ENCODE measurements at regions not wholly inside any gene's neighbourhood (a gene's known extent, or its start where the extent isn't known, plus 50 kb on each side); places are given as distances from the start of the nearest gene placed in this dataset.
"Not testable (repeated sequence)": the region's sequence is repeated elsewhere in the genome, so short reads cannot be mapped to it uniquely, and the experiment has no call there.

GRCh38 chr2:155895016-155895415 is 437.5 kb downstream of the NR4A2 start:
- intact Hi-C loops (cut with micrococcal nuclease): no loop called here
- Mint-ChIP-seq H3K27ac (no peak overlapping the region), H3K4me1 (ENCODE audit: low read depth) (no peaks in the 10 kb centered on the region), H3K4me3 (ENCODE audit: low read depth) (no peak overlapping the region), H3K9me3 (no peaks in the 10 kb centered on the region), H3K36me3 (ENCODE audit: low read depth) (no peaks in the 10 kb centered on the region), H3K27me3 (ENCODE audit: low read depth) (no peaks in the 10 kb centered on the region)
- no peak for DNase-seq (ENCODE audit: low spot score)

- H3K4me1 Mint-ChIP-seq (ENCODE audit: low read depth); H3K27me3 Mint-ChIP-seq (ENCODE audit: low read depth); DNase-seq (ENCODE audit: low spot score); H3K4me3 Mint-ChIP-seq (ENCODE audit: low read depth); intact Hi-C loops (cut with micrococcal nuclease); H3K27ac Mint-ChIP-seq; H3K36me3 Mint-ChIP-seq (ENCODE audit: low read depth): not testable (repeated sequence)
- peaks cover 37% of the 10 kb centered on the region for H3K9me3 Mint-ChIP-seq
Observed at GRCh38 chr2:155880382-155880781, 452.1 kb downstream of the NR4A2 start.

- peaks cover 37% of the 10 kb centered on the region for H3K9me3 Mint-ChIP-seq
- not testable (repeated sequence) for H3K4me3 Mint-ChIP-seq (ENCODE audit: low read depth)
Observed at GRCh38 chr2:155879900-155880299, 452.6 kb downstream of the NR4A2 start.

GRCh38 chr2:155872396-155872795 is 460.1 kb downstream of the NR4A2 start:
- Mint-ChIP-seq H3K4me3 (ENCODE audit: low read depth) (no peak overlapping the region), H3K4me1 (ENCODE audit: low read depth) (no peaks in the 10 kb centered on the region), H3K36me3 (ENCODE audit: low read depth) (no peaks in the 10 kb centered on the region), H3K27ac (no peak overlapping the region), H3K27me3 (ENCODE audit: low read depth) (no peaks in the 10 kb centered on the region), H3K9me3 (peaks cover 13% of the 10 kb centered on the region)
- no peak for DNase-seq (ENCODE audit: low spot score)
- intact Hi-C loops (cut with micrococcal nuclease): no loop called here

More at GRCh38 chr2:155879900-155880299, 452.6 kb downstream of the NR4A2 start:
- H3K27me3 Mint-ChIP-seq (ENCODE audit: low read depth); H3K4me1 Mint-ChIP-seq (ENCODE audit: low read depth); DNase-seq (ENCODE audit: low spot score); H3K27ac Mint-ChIP-seq; intact Hi-C loops (cut with micrococcal nuclease); H3K36me3 Mint-ChIP-seq (ENCODE audit: low read depth): not testable (repeated sequence)

- intact Hi-C loops (cut with micrococcal nuclease): no loop called here
- Mint-ChIP-seq H3K9me3 (peaks cover 13% of the 10 kb centered on the region), H3K36me3 (ENCODE audit: low read depth) (no peaks in the 10 kb centered on the region), H3K27ac (no peak overlapping the region), H3K4me3 (ENCODE audit: low read depth) (no peak overlapping the region), H3K4me1 (ENCODE audit: low read depth) (no peaks in the 10 kb centered on the region), H3K27me3 (ENCODE audit: low read depth) (no peaks in the 10 kb centered on the region)
- DNase-seq (ENCODE audit: low spot score): no peak
Observed at GRCh38 chr2:155871940-155872339, 460.6 kb downstream of the NR4A2 start.

GRCh38 chr2:155867564-155867963 is 465.0 kb downstream of the NR4A2 start:
- H3K27ac Mint-ChIP-seq: no peak overlapping the region
- no peaks in the 10 kb centered on the region for H3K4me1 Mint-ChIP-seq (ENCODE audit: low read depth)
- no peak overlapping the region for H3K4me3 Mint-ChIP-seq (ENCODE audit: low read depth)
- no peaks in the 10 kb centered on the region for H3K9me3 Mint-ChIP-seq
- intact Hi-C loops (cut with micrococcal nuclease): no loop called here
- no peak for DNase-seq (ENCODE audit: low spot score)
- no peaks in the 10 kb centered on the region for H3K36me3 Mint-ChIP-seq (ENCODE audit: low read depth)
- no peaks in the 10 kb centered on the region for H3K27me3 Mint-ChIP-seq (ENCODE audit: low read depth)

GRCh38 chr2:155866477-155866876 is 466.0 kb downstream of the NR4A2 start:
- H3K4me1 Mint-ChIP-seq (ENCODE audit: low read depth): no peaks in the 10 kb centered on the region
- no peaks in the 10 kb centered on the region for H3K27me3 Mint-ChIP-seq (ENCODE audit: low read depth)
- H3K27ac Mint-ChIP-seq: no peak overlapping the region
- no peak overlapping the region for H3K4me3 Mint-ChIP-seq (ENCODE audit: low read depth)
- H3K36me3 Mint-ChIP-seq (ENCODE audit: low read depth): no peaks in the 10 kb centered on the region
- no peak for DNase-seq (ENCODE audit: low spot score)
- H3K9me3 Mint-ChIP-seq: no peaks in the 10 kb centered on the region
- intact Hi-C loops (cut with micrococcal nuclease): no loop called here

GRCh38 chr2:155852156-155852555 is 480.4 kb downstream of the NR4A2 start:
- Mint-ChIP-seq H3K4me3 (ENCODE audit: low read depth) (no peak overlapping the region), H3K27ac (no peak overlapping the region), H3K36me3 (ENCODE audit: low read depth) (no peaks in the 10 kb centered on the region), H3K4me1 (ENCODE audit: low read depth) (no peaks in the 10 kb centered on the region), H3K9me3 (no peaks in the 10 kb centered on the region), H3K27me3 (ENCODE audit: low read depth) (no peaks in the 10 kb centered on the region)
- intact Hi-C loops (cut with micrococcal nuclease): no loop called here
- DNase-seq (ENCODE audit: low spot score): no peak

GRCh38 chr2:155846259-155846658 is 486.3 kb downstream of the NR4A2 start:
- no peaks in the 10 kb centered on the region for H3K36me3 Mint-ChIP-seq (ENCODE audit: low read depth)
- no peaks in the 10 kb centered on the region for H3K27me3 Mint-ChIP-seq (ENCODE audit: low read depth)
- intact Hi-C loops (cut with micrococcal nuclease): no loop called here
- no peak overlapping the region for H3K4me3 Mint-ChIP-seq (ENCODE audit: low read depth)
- H3K27ac Mint-ChIP-seq: no peak overlapping the region
- H3K9me3 Mint-ChIP-seq: no peaks in the 10 kb centered on the region
- no peak for DNase-seq (ENCODE audit: low spot score)
- no peaks in the 10 kb centered on the region for H3K4me1 Mint-ChIP-seq (ENCODE audit: low read depth)

- H3K27me3 Mint-ChIP-seq (ENCODE audit: low read depth): no peaks in the 10 kb centered on the region
- DNase-seq (ENCODE audit: low spot score): no peak
- intact Hi-C loops (cut with micrococcal nuclease): no loop called here
- H3K4me3 Mint-ChIP-seq (ENCODE audit: low read depth): no peak overlapping the region
- H3K9me3 Mint-ChIP-seq: no peaks in the 10 kb centered on the region
- H3K4me1 Mint-ChIP-seq (ENCODE audit: low read depth): no peaks in the 10 kb centered on the region
- no peaks in the 10 kb centered on the region for H3K36me3 Mint-ChIP-seq (ENCODE audit: low read depth)
- no peak overlapping the region for H3K27ac Mint-ChIP-seq
Observed at GRCh38 chr2:155844461-155844860, 488.1 kb downstream of the NR4A2 start.

- intact Hi-C loops (cut with micrococcal nuclease): no loop called here
- Mint-ChIP-seq H3K36me3 (ENCODE audit: low read depth) (no peaks in the 10 kb centered on the region), H3K27ac (no peak overlapping the region), H3K4me1 (ENCODE audit: low read depth) (no peaks in the 10 kb centered on the region), H3K9me3 (no peaks in the 10 kb centered on the region), H3K4me3 (ENCODE audit: low read depth) (no peak overlapping the region), H3K27me3 (ENCODE audit: low read depth) (no peaks in the 10 kb centered on the region)
- DNase-seq (ENCODE audit: low spot score): no peak
Observed at GRCh38 chr2:155842103-155842502, 490.4 kb downstream of the NR4A2 start.

- intact Hi-C loops (cut with micrococcal nuclease): no loop called here
- Mint-ChIP-seq H3K4me1 (ENCODE audit: low read depth) (no peaks in the 10 kb centered on the region), H3K27me3 (ENCODE audit: low read depth) (no peaks in the 10 kb centered on the region), H3K36me3 (ENCODE audit: low read depth) (no peaks in the 10 kb centered on the region), H3K27ac (no peak overlapping the region), H3K4me3 (ENCODE audit: low read depth) (no peak overlapping the region), H3K9me3 (no peaks in the 10 kb centered on the region)
- no peak for DNase-seq (ENCODE audit: low spot score)
Observed at GRCh38 chr2:155841442-155841841, 491.1 kb downstream of the NR4A2 start.

- no peak for DNase-seq (ENCODE audit: low spot score)
- Mint-ChIP-seq H3K9me3 (no peaks in the 10 kb centered on the region), H3K4me1 (ENCODE audit: low read depth) (no peaks in the 10 kb centered on the region), H3K27ac (no peak overlapping the region), H3K36me3 (ENCODE audit: low read depth) (no peaks in the 10 kb centered on the region), H3K4me3 (ENCODE audit: low read depth) (no peak overlapping the region), H3K27me3 (ENCODE audit: low read depth) (no peaks in the 10 kb centered on the region)
- intact Hi-C loops (cut with micrococcal nuclease): no loop called here
Observed at GRCh38 chr2:155840661-155841060, 491.9 kb downstream of the NR4A2 start.

- Mint-ChIP-seq H3K36me3 (ENCODE audit: low read depth) (no peaks in the 10 kb centered on the region), H3K4me1 (ENCODE audit: low read depth) (no peaks in the 10 kb centered on the region), H3K27me3 (ENCODE audit: low read depth) (no peaks in the 10 kb centered on the region), H3K4me3 (ENCODE audit: low read depth) (no peak overlapping the region), H3K27ac (no peak overlapping the region), H3K9me3 (no peaks in the 10 kb centered on the region)
- intact Hi-C loops (cut with micrococcal nuclease): no loop called here
- DNase-seq (ENCODE audit: low spot score): no peak
Observed at GRCh38 chr2:155839991-155840390, 492.5 kb downstream of the NR4A2 start.
